ENCODE measurements at regions not wholly inside any gene's neighbourhood (a gene's known extent, or its start where the extent isn't known, plus 50 kb on each side); places are given as distances from the start of the nearest gene placed in this dataset.

DNA sequence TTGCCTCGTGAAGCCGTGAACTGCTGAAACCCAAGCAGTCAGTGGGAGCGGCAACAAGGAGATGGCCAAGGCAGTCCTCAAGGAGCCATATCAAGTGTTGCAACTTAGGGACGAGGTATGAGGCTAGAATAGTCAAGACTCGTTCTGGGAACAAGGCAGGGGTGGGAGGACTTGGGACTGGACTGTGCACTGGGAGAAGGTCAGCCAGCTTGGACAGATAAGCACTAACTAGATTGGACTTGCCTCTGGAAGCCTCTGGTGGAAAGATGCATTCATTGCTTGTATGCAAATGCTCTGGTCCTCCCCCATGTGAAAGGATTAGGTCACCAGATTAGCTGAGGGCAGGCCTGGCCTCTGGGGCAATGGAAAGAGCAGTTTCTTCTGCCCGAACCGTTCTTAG, 123.3 kb upstream of the CTNNB1 start:
- TF ChIP-seq FOXP2 (optimal IDR thresholded peaks at IDR 0.05; ENCODE audit: borderline replicate concordance, extremely low read depth, extremely low read length, insufficient read depth) (no peak), TAF1 (IDR thresholded peaks at IDR 0.05; ENCODE audit: borderline replicate concordance, insufficient read depth, low read length) (no peak), SIN3A (IDR thresholded peaks at IDR 0.05; ENCODE audit: borderline replicate concordance, insufficient read depth, low read length) (no peak), POLR2AphosphoS5 (IDR thresholded peaks at IDR 0.05; ENCODE audit: low read depth, low read length) (no peak)
- TF ChIP-seq, protein P1, sequence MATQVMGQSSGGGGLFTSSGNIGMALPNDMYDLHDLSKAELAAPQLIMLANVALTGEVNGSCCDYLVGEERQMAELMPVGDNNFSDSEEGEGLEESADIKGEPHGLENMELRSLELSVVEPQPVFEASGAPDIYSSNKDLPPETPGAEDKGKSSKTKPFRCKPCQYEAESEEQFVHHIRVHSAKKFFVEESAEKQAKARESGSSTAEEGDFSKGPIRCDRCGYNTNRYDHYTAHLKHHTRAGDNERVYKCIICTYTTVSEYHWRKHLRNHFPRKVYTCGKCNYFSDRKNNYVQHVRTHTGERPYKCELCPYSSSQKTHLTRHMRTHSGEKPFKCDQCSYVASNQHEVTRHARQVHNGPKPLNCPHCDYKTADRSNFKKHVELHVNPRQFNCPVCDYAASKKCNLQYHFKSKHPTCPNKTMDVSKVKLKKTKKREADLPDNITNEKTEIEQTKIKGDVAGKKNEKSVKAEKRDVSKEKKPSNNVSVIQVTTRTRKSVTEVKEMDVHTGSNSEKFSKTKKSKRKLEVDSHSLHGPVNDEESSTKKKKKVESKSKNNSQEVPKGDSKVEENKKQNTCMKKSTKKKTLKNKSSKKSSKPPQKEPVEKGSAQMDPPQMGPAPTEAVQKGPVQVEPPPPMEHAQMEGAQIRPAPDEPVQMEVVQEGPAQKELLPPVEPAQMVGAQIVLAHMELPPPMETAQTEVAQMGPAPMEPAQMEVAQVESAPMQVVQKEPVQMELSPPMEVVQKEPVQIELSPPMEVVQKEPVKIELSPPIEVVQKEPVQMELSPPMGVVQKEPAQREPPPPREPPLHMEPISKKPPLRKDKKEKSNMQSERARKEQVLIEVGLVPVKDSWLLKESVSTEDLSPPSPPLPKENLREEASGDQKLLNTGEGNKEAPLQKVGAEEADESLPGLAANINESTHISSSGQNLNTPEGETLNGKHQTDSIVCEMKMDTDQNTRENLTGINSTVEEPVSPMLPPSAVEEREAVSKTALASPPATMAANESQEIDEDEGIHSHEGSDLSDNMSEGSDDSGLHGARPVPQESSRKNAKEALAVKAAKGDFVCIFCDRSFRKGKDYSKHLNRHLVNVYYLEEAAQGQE (IDR thresholded peaks at IDR 0.05; ENCODE audit: insufficient read depth in 1 of 2, low read depth in 2 of 2, low read length in 2 of 2) = no peak

DNA sequence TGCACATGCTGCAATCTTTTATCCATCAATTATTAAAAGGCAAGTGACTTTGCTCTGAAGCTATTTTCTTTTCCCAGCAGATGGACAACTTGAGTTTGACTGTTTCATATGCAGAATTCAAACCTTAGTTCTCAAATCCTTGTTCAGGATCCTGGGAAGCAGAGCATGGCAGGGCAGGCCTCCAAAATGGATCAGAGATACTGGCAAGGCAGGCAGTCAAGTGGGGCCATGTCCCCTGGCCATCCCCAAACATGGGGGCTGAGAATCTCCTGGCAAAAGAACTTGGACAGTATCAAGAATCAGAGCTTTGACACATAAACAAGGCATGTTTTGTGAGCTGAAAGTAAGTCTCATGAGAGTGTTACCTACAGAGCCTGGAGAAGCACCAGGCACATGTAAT, 122.9 kb upstream of the CTNNB1 start:
- TF ChIP-seq POLR2AphosphoS5 (IDR thresholded peaks at IDR 0.05; ENCODE audit: low read depth, low read length) = no peak
- TF ChIP-seq, protein P1 (IDR thresholded peaks at IDR 0.05; ENCODE audit: insufficient read depth in 1 of 2, low read depth in 2 of 2, low read length in 2 of 2) = no peak
- no peak for TF ChIP-seq TAF1 (IDR thresholded peaks at IDR 0.05; ENCODE audit: borderline replicate concordance, insufficient read depth, low read length)
- no peak for TF ChIP-seq FOXP2 (optimal IDR thresholded peaks at IDR 0.05; ENCODE audit: borderline replicate concordance, extremely low read depth, extremely low read length, insufficient read depth)
- TF ChIP-seq SIN3A (IDR thresholded peaks at IDR 0.05; ENCODE audit: borderline replicate concordance, insufficient read depth, low read length) = no peak

DNA sequence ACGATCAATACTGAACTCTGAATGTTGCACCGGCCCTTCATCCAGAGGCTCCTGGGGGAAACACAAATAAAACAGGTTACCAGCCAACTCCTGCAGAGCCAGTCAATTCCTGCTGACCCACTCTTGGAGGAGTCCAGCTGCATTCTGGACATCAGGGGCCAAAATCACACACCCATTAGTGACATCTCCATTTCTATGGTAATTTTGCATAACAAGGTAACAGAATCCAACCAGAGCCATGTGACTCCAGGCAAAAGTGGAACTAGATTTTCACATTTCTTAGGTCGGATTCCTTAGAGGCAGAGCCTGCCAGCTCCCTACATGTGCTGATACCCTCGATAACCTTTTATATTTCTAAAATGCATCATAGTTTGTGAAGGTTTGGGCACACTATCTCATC, 119.2 kb upstream of the CTNNB1 start:
- TF ChIP-seq FOXP2 (optimal IDR thresholded peaks at IDR 0.05; ENCODE audit: borderline replicate concordance, extremely low read depth, extremely low read length, insufficient read depth) = no peak
- TF ChIP-seq, protein P1 (IDR thresholded peaks at IDR 0.05; ENCODE audit: insufficient read depth in 1 of 2, low read depth in 2 of 2, low read length in 2 of 2) = no peak
- no peak for TF ChIP-seq SIN3A (IDR thresholded peaks at IDR 0.05; ENCODE audit: borderline replicate concordance, insufficient read depth, low read length)
- TF ChIP-seq POLR2AphosphoS5 (IDR thresholded peaks at IDR 0.05; ENCODE audit: low read depth, low read length) = no peak
- no peak for TF ChIP-seq TAF1 (IDR thresholded peaks at IDR 0.05; ENCODE audit: borderline replicate concordance, insufficient read depth, low read length)

DNA sequence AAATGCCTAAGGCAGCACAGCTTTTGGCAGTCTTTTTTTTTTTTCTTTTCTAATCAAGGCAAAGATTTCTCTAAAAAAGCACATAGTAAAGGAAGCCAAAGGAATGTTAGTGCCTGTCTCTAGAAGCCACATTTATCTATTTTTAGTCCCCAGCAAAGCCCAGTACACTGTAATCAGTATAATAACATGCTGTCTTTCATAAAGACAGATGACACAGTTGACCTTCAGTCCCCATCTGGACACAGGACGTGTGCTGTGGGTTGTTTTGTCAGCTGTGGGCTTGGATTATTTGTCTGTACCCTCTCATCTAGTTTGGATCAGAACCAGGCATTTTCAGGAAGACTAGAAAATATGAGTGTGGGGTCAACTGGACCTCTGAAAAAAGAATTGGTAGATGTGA, 110.4 kb upstream of the CTNNB1 start:
- no peak for TF ChIP-seq FOXP2 (optimal IDR thresholded peaks at IDR 0.05; ENCODE audit: borderline replicate concordance, extremely low read depth, extremely low read length, insufficient read depth)
- no peak for TF ChIP-seq POLR2AphosphoS5 (IDR thresholded peaks at IDR 0.05; ENCODE audit: low read depth, low read length)
- no peak for TF ChIP-seq SIN3A (IDR thresholded peaks at IDR 0.05; ENCODE audit: borderline replicate concordance, insufficient read depth, low read length)
- TF ChIP-seq TAF1 (IDR thresholded peaks at IDR 0.05; ENCODE audit: borderline replicate concordance, insufficient read depth, low read length) = no peak
- TF ChIP-seq, protein P1 (IDR thresholded peaks at IDR 0.05; ENCODE audit: insufficient read depth in 1 of 2, low read depth in 2 of 2, low read length in 2 of 2) = no peak

DNA sequence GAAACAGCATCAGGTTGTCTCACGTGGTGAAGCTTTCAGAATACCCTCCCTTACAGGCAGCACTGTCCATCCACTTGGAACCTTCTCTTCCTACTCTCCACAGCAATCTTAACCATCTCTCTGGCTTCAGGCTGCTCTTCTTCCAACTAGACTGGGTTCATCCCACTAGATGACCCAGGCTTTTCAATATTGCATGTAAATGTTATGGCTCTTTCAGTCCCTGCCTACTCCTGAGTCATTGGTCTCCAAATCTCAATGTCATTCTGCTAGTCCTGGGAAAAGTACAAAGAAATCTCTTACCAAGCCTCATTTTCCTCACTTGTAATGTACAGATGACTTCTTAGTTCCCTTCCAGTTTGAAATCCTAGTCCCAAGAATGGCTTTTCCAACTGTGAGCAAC, 109.7 kb upstream of the CTNNB1 start:
- TF ChIP-seq, protein P1 (IDR thresholded peaks at IDR 0.05; ENCODE audit: insufficient read depth in 1 of 2, low read depth in 2 of 2, low read length in 2 of 2) = no peak
- no peak for TF ChIP-seq FOXP2 (optimal IDR thresholded peaks at IDR 0.05; ENCODE audit: borderline replicate concordance, extremely low read depth, extremely low read length, insufficient read depth)
- no peak for TF ChIP-seq SIN3A (IDR thresholded peaks at IDR 0.05; ENCODE audit: borderline replicate concordance, insufficient read depth, low read length)
- no peak for TF ChIP-seq TAF1 (IDR thresholded peaks at IDR 0.05; ENCODE audit: borderline replicate concordance, insufficient read depth, low read length)
- no peak for TF ChIP-seq POLR2AphosphoS5 (IDR thresholded peaks at IDR 0.05; ENCODE audit: low read depth, low read length)

All from PFSK-1 (cell line).